Skeletal muscle tissue (tissue), 3 donors: ENCODE measurements at regions not wholly inside any gene's neighbourhood (a gene's known extent, or its start where the extent isn't known, plus 50 kb on each side); places are given as distances from the start of the nearest gene placed in this dataset.
"Not testable (repeated sequence)": the region's sequence is repeated elsewhere in the genome, so short reads cannot be mapped to it uniquely, and the experiment has no call there.

Source experiments
- H3K27ac ChIP-seq: one replicate; pipeline ENCODE4 v1.7.0; 2013; ENCODE audit warnings: mild to moderate bottlenecking, low read depth, low read length, inconsistent platforms
- H3K27me3 ChIP-seq, 3 donors: one replicate each; pipeline ENCODE4 v1.7.0; 2013; ENCODE audit warnings: low read length in 3 of 3; ENCODE audit not compliant: control insufficient read depth in 3 of 3, insufficient read depth in 3 of 3
- H3K36me3 ChIP-seq, 3 donors: one replicate each; pipeline ENCODE4 v1.7.0; 2013; ENCODE audit warnings: low read length in 3 of 3; ENCODE audit not compliant: control insufficient read depth in 3 of 3, insufficient read depth in 3 of 3
- H3K4me1 ChIP-seq, 3 donors: one replicate each; pipeline ENCODE4 v1.7.0; 2013; ENCODE audit warnings: low read length in 3 of 3, mild to moderate bottlenecking in 3 of 3; ENCODE audit not compliant: control insufficient read depth in 3 of 3, insufficient read depth in 3 of 3
- H3K4me3 ChIP-seq, 3 donors: one replicate each; pipeline ENCODE4 v1.7.0; 2013; ENCODE audit warnings: low read length in 3 of 3
- H3K9ac ChIP-seq, 3 donors: one replicate each; pipeline ENCODE4 v1.7.0; 2013; ENCODE audit warnings: low read length in 3 of 3, mild to moderate bottlenecking in 3 of 3, moderate library complexity in 2 of 3, low read depth in 1 of 3
- H3K9me3 ChIP-seq, 3 donors: one replicate each; pipeline ENCODE4 v1.7.0; 2013; ENCODE audit warnings: low read length in 3 of 3; ENCODE audit not compliant: control insufficient read depth in 3 of 3
- donor health status: Osteomylitis.

- Histone ChIP-seq H3K9ac (no peak overlapping the region), H3K4me3 (no peak overlapping the region), H3K27me3 (no peaks in the 10 kb centered on the region), H3K27ac (peak overlapping the region; percentile 26), H3K4me1 (peaks cover 2 to 5% (median 4%) of the 10 kb centered on the region in 3 donors), H3K9me3 (no peaks in the 10 kb centered on the region), H3K36me3 (no peaks in the 10 kb centered on the region)
Observed at GRCh38 chr5:54388409-54388808, 67.1 kb upstream of the HSPB3 start.

- no peak overlapping the region for H3K4me3 ChIP-seq
- H3K4me1 ChIP-seq: peaks cover 2 to 5% (median 4%) of the 10 kb centered on the region in 3 donors
- no peak overlapping the region for H3K9ac ChIP-seq
- H3K27me3 ChIP-seq: no peaks in the 10 kb centered on the region
- H3K36me3 ChIP-seq: no peaks in the 10 kb centered on the region
- no peaks in the 10 kb centered on the region for H3K9me3 ChIP-seq
- H3K27ac ChIP-seq: peak overlapping the region; percentile 26
Observed at GRCh38 chr5:54387659-54388232, 67.8 kb upstream of the HSPB3 start.

- H3K4me1 ChIP-seq: peaks cover 2 to 5% (median 4%) of the 10 kb centered on the region in 3 donors
- no peaks in the 10 kb centered on the region for H3K36me3 ChIP-seq
- H3K4me3 ChIP-seq: no peak overlapping the region
- no peak overlapping the region for H3K9ac ChIP-seq
- H3K27ac ChIP-seq: no peak overlapping the region
- H3K27me3 ChIP-seq: no peaks in the 10 kb centered on the region
- H3K9me3 ChIP-seq: no peaks in the 10 kb centered on the region
Observed at GRCh38 chr5:54387031-54387430, 68.5 kb upstream of the HSPB3 start.

- Histone ChIP-seq H3K4me1 (peaks cover 2 to 5% (median 4%) of the 10 kb centered on the region in 3 donors), H3K27me3 (no peaks in the 10 kb centered on the region), H3K27ac (no peak overlapping the region)
Observed at GRCh38 chr5:54385994-54386393, 69.5 kb upstream of the HSPB3 start.

GRCh38 chr5:54384356-54384933, 71.1 kb upstream of the HSPB3 start:
- Histone ChIP-seq H3K9ac (no peak overlapping the region), H3K27ac (no peak overlapping the region), H3K36me3 (no peaks in the 10 kb centered on the region), H3K4me1 (peaks cover 2 to 5% (median 4%) of the 10 kb centered on the region in 3 donors), H3K9me3 (no peaks in the 10 kb centered on the region), H3K4me3 (no peak overlapping the region), H3K27me3 (no peaks in the 10 kb centered on the region)

More at GRCh38 chr5:54385994-54386393, 69.5 kb upstream of the HSPB3 start:
- H3K36me3 ChIP-seq: no peaks in the 10 kb centered on the region
- no peak overlapping the region for H3K9ac ChIP-seq
- no peaks in the 10 kb centered on the region for H3K9me3 ChIP-seq
- H3K4me3 ChIP-seq: no peak overlapping the region

- Histone ChIP-seq H3K9ac (no peak overlapping the region), H3K4me3 (no peak overlapping the region), H3K27me3 (no peaks in the 10 kb centered on the region), H3K9me3 (no peaks in the 10 kb centered on the region), H3K4me1 (peaks cover 2 to 5% (median 4%) of the 10 kb centered on the region in 3 donors), H3K36me3 (no peaks in the 10 kb centered on the region), H3K27ac (no peak overlapping the region)
Observed at GRCh38 chr5:54383941-54384340, 71.6 kb upstream of the HSPB3 start.

- Histone ChIP-seq H3K27me3 (no peaks in the 10 kb centered on the region), H3K9me3 (no peaks in the 10 kb centered on the region), H3K27ac (no peak overlapping the region), H3K4me1 (peaks cover 2 to 5% (median 2%) of the 10 kb centered on the region in 3 donors), H3K36me3 (no peaks in the 10 kb centered on the region), H3K9ac (no peak overlapping the region), H3K4me3 (no peak overlapping the region)
Observed at GRCh38 chr5:54383225-54383901, 72.1 kb upstream of the HSPB3 start.

- H3K9me3 ChIP-seq, H3K27ac ChIP-seq, H3K4me3 ChIP-seq, H3K36me3 ChIP-seq, H3K27me3 ChIP-seq, H3K9ac ChIP-seq, H3K4me1 ChIP-seq: not testable (repeated sequence)
Observed at GRCh38 chr5:54381319-54381718, 70.9 kb upstream of the ARL15 start.

GRCh38 chr5:54379590-54379989, 69.2 kb upstream of the ARL15 start:
- Histone ChIP-seq H3K4me3 (no peak overlapping the region), H3K4me1 (no peaks in the 10 kb centered on the region), H3K27me3 (no peaks in the 10 kb centered on the region), H3K36me3 (no peaks in the 10 kb centered on the region), H3K9me3 (no peaks in the 10 kb centered on the region), H3K9ac (no peak overlapping the region), H3K27ac (no peak overlapping the region)

- Histone ChIP-seq H3K9me3 (no peaks in the 10 kb centered on the region), H3K27ac (no peak overlapping the region), H3K9ac (no peak overlapping the region), H3K4me1 (no peaks in the 10 kb centered on the region), H3K36me3 (no peaks in the 10 kb centered on the region), H3K4me3 (no peak overlapping the region), H3K27me3 (no peaks in the 10 kb centered on the region)
Observed at GRCh38 chr5:54378707-54379106, 68.3 kb upstream of the ARL15 start.
